ENCODE measurements at regions not wholly inside any gene's neighbourhood (a gene's known extent, or its start where the extent isn't known, plus 50 kb on each side); places are given as distances from the start of the nearest gene placed in this dataset.
A peak's percentile ranks its signal among the peaks of the same experiment; 100 is the strongest.

GRCh38 chr12:115473257-115473956 lies 789.4 kb upstream of the TBX3 start:
- H3K27ac ChIP-seq: peak overlapping the region; percentile 63
- no peak for TF ChIP-seq ZFX (IDR thresholded peaks at IDR 0.05)
- no peak for TF ChIP-seq CTCF (conservative IDR thresholded peaks at IDR 0.05)

GRCh38 chr12:115472852-115473251 lies 788.9 kb upstream of the TBX3 start:
- no peak for TF ChIP-seq CTCF (conservative IDR thresholded peaks at IDR 0.05)
- TF ChIP-seq ZFX (IDR thresholded peaks at IDR 0.05): no peak
- H3K27ac ChIP-seq: peak overlapping the region; percentile 63

GRCh38 chr12:115470977-115471376 lies 787.0 kb upstream of the TBX3 start:
- no peak overlapping the region for H3K27ac ChIP-seq
- TF ChIP-seq CTCF (conservative IDR thresholded peaks at IDR 0.05) (no peak), ZFX (IDR thresholded peaks at IDR 0.05) (no peak)

- TF ChIP-seq ZFX (IDR thresholded peaks at IDR 0.05): no peak
- no peak for TF ChIP-seq CTCF (conservative IDR thresholded peaks at IDR 0.05)
These were observed 786.6 kb upstream of the TBX3 start for GRCh38 chr12:115470526-115470925.

GRCh38 chr12:115468087-115468510 lies 784.1 kb upstream of the TBX3 start:
- no peak overlapping the region for H3K27ac ChIP-seq
- TF ChIP-seq CTCF (conservative IDR thresholded peaks at IDR 0.05) (no peak), ZFX (IDR thresholded peaks at IDR 0.05) (no peak)

More at GRCh38 chr12:115470526-115470925, 786.6 kb upstream of the TBX3 start:
- H3K27ac ChIP-seq: no peak overlapping the region

- TF ChIP-seq ZFX (IDR thresholded peaks at IDR 0.05): no peak
- no peak for TF ChIP-seq CTCF (conservative IDR thresholded peaks at IDR 0.05)
- H3K27ac ChIP-seq: no peak overlapping the region
These were observed 783.6 kb upstream of the TBX3 start for GRCh38 chr12:115467531-115467930.

GRCh38 chr12:115466076-115466475 lies 782.1 kb upstream of the TBX3 start:
- no peak overlapping the region for H3K27ac ChIP-seq
- no peak for TF ChIP-seq CTCF (conservative IDR thresholded peaks at IDR 0.05)
- no peak for TF ChIP-seq ZFX (IDR thresholded peaks at IDR 0.05)

All from C4-2B (cell line).